GM10248 (cell line): ENCODE measurements at regions not wholly inside any gene's neighbourhood (a gene's known extent, or its start where the extent isn't known, plus 50 kb on each side); places are given as distances from the start of the nearest gene placed in this dataset.

Source experiments
- CTCF ChIA-PET: fragments of 300-600 bp; sonication (Branson Sonifier 250); formaldehyde crosslinking; extraction: SDS; loops from one replicate; lab custom pipeline; 2021; ENCODE audit warnings: antibody characterized with exemption; lab: Yijun Ruan, JAX
- POLR2A ChIA-PET: fragments of 350-650 bp; sonication (Branson Sonifier 250); formaldehyde crosslinking; extraction: SDS; loops from one replicate; lab custom pipeline; 2020; ENCODE audit warnings: antibody characterized with exemption; lab: Yijun Ruan, JAX
- DNase-seq: peaks from one replicate; pipeline ENCODE4 v3.0.0; 2012; ENCODE audit errors: extremely low spot score
- CTCF ChIP-seq: IDR thresholded peaks from 2 replicates; pipeline ENCODE4 v1.5.1; 2012; ENCODE audit warnings: mild to moderate bottlenecking, low read depth; ENCODE audit errors: extremely low read depth, missing control alignments, control extremely low read depth

GRCh38 chr6:102340311-102340710 lies 946.8 kb downstream of the GRIK2 start:
- POLR2A ChIA-PET = no interaction called here
- CTCF ChIA-PET = no interaction called here
- no peak for TF ChIP-seq CTCF
- no peak for DNase-seq

- no peak for TF ChIP-seq CTCF
- ChIA-PET POLR2A (no interaction called here), CTCF (no interaction called here)
- DNase-seq = no peak
Measured at GRCh38 chr6:102333736-102334135, 940.2 kb downstream of the GRIK2 start.

GRCh38 chr6:102327697-102328225 lies 934.3 kb downstream of the GRIK2 start:
- no peak for TF ChIP-seq CTCF
- POLR2A ChIA-PET = no interaction called here

GRCh38 chr6:102313699-102314098 lies 920.2 kb downstream of the GRIK2 start:
- CTCF ChIA-PET = interaction anchor here (0.6 kb wide), 1 partner anchor 11 kb away, joined by 3 read pairs; no protein-coding TSS in a partner anchor

More at GRCh38 chr6:102327697-102328225, 934.3 kb downstream of the GRIK2 start:
- CTCF ChIA-PET = interaction anchor here (1.6 kb wide), 1 partner anchor 11 kb away, joined by 3 read pairs; no protein-coding TSS in a partner anchor
- DNase-seq = no peak

GRCh38 chr6:102309700-102310099 lies 916.2 kb downstream of the GRIK2 start:
- ChIA-PET POLR2A (no interaction called here), CTCF (interaction anchor here (1.0 kb wide), 1 partner anchor 82 kb away, joined by 3 read pairs; no protein-coding TSS in a partner anchor)
- no peak for DNase-seq
- TF ChIP-seq CTCF = no peak

More at GRCh38 chr6:102313699-102314098, 920.2 kb downstream of the GRIK2 start:
- POLR2A ChIA-PET = no interaction called here
- no peak for TF ChIP-seq CTCF
- no peak for DNase-seq

- no peak for DNase-seq
- ChIA-PET POLR2A (no interaction called here), CTCF (interaction anchor here (1.9 kb wide), 1 partner anchor 14 kb away, joined by 4 read pairs; no protein-coding TSS in a partner anchor)
- TF ChIP-seq CTCF = no peak
Measured at GRCh38 chr6:102300350-102300749, 906.8 kb downstream of the GRIK2 start.
